Mesenchymal stem cell (in vitro differentiated cells and primary cell): ENCODE measurements at regions not wholly inside any gene's neighbourhood (a gene's known extent, or its start where the extent isn't known, plus 50 kb on each side); places are given as distances from the start of the nearest gene placed in this dataset.

ENCODE experiments used
- DNase-seq: peaks from one replicate; pipeline ENCODE4 v3.0.0-alpha.2; 2013
- H2AFZ ChIP-seq: one replicate; pipeline ENCODE4 v1.6.1; 2013; ENCODE audit warnings: low read depth, mild to moderate bottlenecking, control low read depth, inconsistent platforms, low read length, moderate library complexity
- H2AK5ac ChIP-seq: 2 replicates; pipeline ENCODE4 v1.6.1; 2013; ENCODE audit warnings: low read length, moderate library complexity, mild to moderate bottlenecking, inconsistent platforms; ENCODE audit not compliant: severe bottlenecking
- H2BK120ac ChIP-seq: one replicate; pipeline ENCODE4 v1.6.1; 2013; ENCODE audit warnings: low read depth, mild to moderate bottlenecking, inconsistent platforms, low read length, moderate library complexity
- H2BK12ac ChIP-seq, 2 experiments: one replicate each; pipeline ENCODE4 v1.6.1; 2013; ENCODE audit warnings: inconsistent platforms in 2 of 2, low read length in 2 of 2, mild to moderate bottlenecking in 2 of 2, moderate library complexity in 2 of 2, control low read depth in 1 of 2
- H2BK15ac ChIP-seq: one replicate; pipeline ENCODE4 v1.6.1; 2013; ENCODE audit warnings: mild to moderate bottlenecking, low read depth, inconsistent platforms; ENCODE audit not compliant: poor library complexity, severe bottlenecking
- H2BK5ac ChIP-seq: 2 replicates; pipeline ENCODE4 v1.6.1; 2013; ENCODE audit warnings: low read depth, mild to moderate bottlenecking, low read length, control low read depth, inconsistent platforms; ENCODE audit not compliant: poor library complexity, severe bottlenecking
- H3K14ac ChIP-seq, 2 experiments: one replicate each; pipeline ENCODE4 v1.6.1; 2013; ENCODE audit warnings: inconsistent platforms in 2 of 2, low read length in 2 of 2, control low read depth in 1 of 2, mild to moderate bottlenecking in 1 of 2, moderate library complexity in 1 of 2
- H3K18ac ChIP-seq, 2 experiments: one replicate each; pipeline ENCODE4 v1.6.1; 2013; ENCODE audit warnings: inconsistent platforms in 2 of 2, low read length in 2 of 2, control low read depth in 1 of 2, low read depth in 1 of 2, mild to moderate bottlenecking in 1 of 2
- H3K23ac ChIP-seq, 2 experiments: one replicate each; pipeline ENCODE4 v1.6.1; 2013; ENCODE audit warnings: inconsistent platforms in 2 of 2, low read length in 2 of 2, mild to moderate bottlenecking in 2 of 2, moderate library complexity in 2 of 2, control low read depth in 1 of 2
- H3K27ac ChIP-seq: 2 replicates; pipeline ENCODE4 v1.5.1; 2013; ENCODE audit warnings: mild to moderate bottlenecking, moderate library complexity, low read length, control low read depth, inconsistent platforms; ENCODE audit not compliant: poor library complexity, severe bottlenecking
- H3K27me3 ChIP-seq, 2 experiments: 2 replicates each; pipeline versions ENCODE4 v1.6.1 to v1.7.0; 2013; ENCODE audit warnings: low read length in 2 of 2, mild to moderate bottlenecking in 2 of 2, moderate library complexity in 2 of 2, control low read depth in 1 of 2, inconsistent platforms in 1 of 2; ENCODE audit not compliant: control insufficient read depth in 1 of 2, insufficient read depth in 1 of 2
- H3K36me3 ChIP-seq, 2 experiments: 2 replicates each; pipeline versions ENCODE4 v1.6.1 to v1.7.0; 2013; ENCODE audit warnings: low read length in 2 of 2, control low read depth in 1 of 2, inconsistent platforms in 1 of 2, low read depth in 1 of 2, mild to moderate bottlenecking in 1 of 2; ENCODE audit not compliant: insufficient read depth in 2 of 2, control insufficient read depth in 1 of 2
- H3K4ac ChIP-seq, 2 experiments: one replicate each; pipeline ENCODE4 v1.6.1; 2013; ENCODE audit warnings: inconsistent platforms in 2 of 2, low read length in 2 of 2, mild to moderate bottlenecking in 2 of 2, moderate library complexity in 2 of 2, control low read depth in 1 of 2, low read depth in 1 of 2
- H3K4me1 ChIP-seq: 2 replicates; pipeline ENCODE4 v1.6.1; 2013; ENCODE audit warnings: low read depth, low read length, control low read depth; ENCODE audit not compliant: control insufficient read depth, insufficient read depth
- H3K4me2 ChIP-seq: 2 replicates; pipeline ENCODE4 v1.6.1; 2013; ENCODE audit warnings: low read length, mild to moderate bottlenecking, inconsistent platforms; ENCODE audit not compliant: poor library complexity, severe bottlenecking
- H3K4me3 ChIP-seq, 2 experiments: 2 replicates each; pipeline versions ENCODE4 v1.5.1 to v1.7.0; 2013; ENCODE audit warnings: low read length in 2 of 2, mild to moderate bottlenecking in 2 of 2, control low read depth in 1 of 2, low read depth in 1 of 2; ENCODE audit not compliant: insufficient read depth in 1 of 2
- H3K79me1 ChIP-seq: replicated peaks from 2 replicates; pipeline ENCODE4 v1.6.1; 2013; ENCODE audit warnings: mild to moderate bottlenecking, control low read depth, low read length, inconsistent platforms; ENCODE audit not compliant: poor library complexity, severe bottlenecking
- H3K9ac ChIP-seq: 2 replicates; pipeline ENCODE4 v1.7.0; 2013; ENCODE audit warnings: mild to moderate bottlenecking, low read length, moderate library complexity
- H3K9me3 ChIP-seq: 2 replicates; pipeline ENCODE4 v1.7.0; 2013; ENCODE audit warnings: mild to moderate bottlenecking, low read length; ENCODE audit not compliant: control insufficient read depth
- H4K8ac ChIP-seq: one replicate; pipeline ENCODE4 v1.6.1; 2013; ENCODE audit warnings: inconsistent platforms, mild to moderate bottlenecking, low read length, moderate library complexity
- H4K91ac ChIP-seq: one replicate; pipeline ENCODE4 v1.6.1; 2013; ENCODE audit warnings: mild to moderate bottlenecking, low read length, inconsistent platforms
- WGBS: methylation state at CpG from one replicate; pipeline ENCODE4 v1.1.7; 2013; ENCODE audit warnings: mixed read lengths; 5-methylcytosine and 5-hydroxymethylcytosine counted together

- Histone ChIP-seq H2BK12ac (no peak overlapping the region), H3K9ac (no peak overlapping the region), H3K9me3 (no peaks in the 10 kb centered on the region), H3K36me3 (no peaks in the 10 kb centered on the region), H3K14ac (no peak overlapping the region), H3K23ac (no peak overlapping the region), H3K4ac (no peak overlapping the region), H2AFZ (no peak overlapping the region), H2AK5ac (no peak overlapping the region), H3K27me3 (no peaks in the 10 kb centered on the region), H3K79me1 (no peaks in the 10 kb centered on the region), H3K18ac (no peak overlapping the region), H4K91ac (no peak overlapping the region), H3K4me2 (no peak overlapping the region), H3K4me1 (no peaks in the 10 kb centered on the region), H2BK15ac (no peak overlapping the region), H3K27ac (no peak overlapping the region), H4K8ac (no peak overlapping the region), H2BK5ac (no peak overlapping the region), H2BK120ac (no peak overlapping the region), H3K4me3 (no peak overlapping the region)
- no peak for DNase-seq
Observed at GRCh38 chr13:77378662-77379061, 51.8 kb upstream of the MYCBP2 start.

GRCh38 chr13:77377016-77377415, 50.1 kb upstream of the MYCBP2 start:
- no peaks in the 10 kb centered on the region for H3K27me3 ChIP-seq
- no peak overlapping the region for H2AK5ac ChIP-seq
- no peak overlapping the region for H3K27ac ChIP-seq
- no peak overlapping the region for H3K18ac ChIP-seq
- H3K4me1 ChIP-seq, result no peaks in the 10 kb centered on the region
- H4K91ac ChIP-seq, result no peak overlapping the region
- H4K8ac ChIP-seq, result no peak overlapping the region
- 80% methylated on average over 1 of the region's 1 CpG for WGBS
- no peak overlapping the region for H2BK5ac ChIP-seq
- no peak overlapping the region for H3K9ac ChIP-seq
- H3K14ac ChIP-seq, result no peak overlapping the region
- H2BK12ac ChIP-seq, result no peak overlapping the region
- H3K4me2 ChIP-seq, result no peak overlapping the region
- no peak overlapping the region for H3K4ac ChIP-seq
- no peak overlapping the region for H2AFZ ChIP-seq
- H3K79me1 ChIP-seq, result no peaks in the 10 kb centered on the region
- H2BK15ac ChIP-seq, result no peak overlapping the region
- H3K23ac ChIP-seq, result no peak overlapping the region
- no peak overlapping the region for H3K4me3 ChIP-seq
- H2BK120ac ChIP-seq, result no peak overlapping the region
- no peaks in the 10 kb centered on the region for H3K9me3 ChIP-seq
- no peak for DNase-seq
- H3K36me3 ChIP-seq, result no peaks in the 10 kb centered on the region
